KMS-11 (cell line): ENCODE measurements at regions not wholly inside any gene's neighbourhood (a gene's known extent, or its start where the extent isn't known, plus 50 kb on each side); places are given as distances from the start of the nearest gene placed in this dataset.

Experiments used
- H2AFZ ChIP-seq: fragments of 200-600 bp; sonication (generic); 2 replicates; pipeline ENCODE4 v1.6.1; 2016; ENCODE audit warnings: antibody characterized with exemption, mixed run types, low read depth
- H3K27ac ChIP-seq: fragments of 200-600 bp; sonication (generic); 2 replicates; pipeline ENCODE4 v1.6.1; 2016; ENCODE audit warnings: mild to moderate bottlenecking, mixed run types
- H3K27me3 ChIP-seq: fragments of 200-600 bp; sonication (generic); 2 replicates; pipeline ENCODE4 v1.6.1; 2017; ENCODE audit warnings: mild to moderate bottlenecking, low read depth, mixed run types, moderate library complexity; ENCODE audit not compliant: insufficient read depth
- H3K36me3 ChIP-seq: fragments of 200-600 bp; sonication (generic); 2 replicates; pipeline ENCODE4 v1.6.1; 2017; ENCODE audit warnings: mild to moderate bottlenecking, mixed run types; ENCODE audit not compliant: insufficient read depth
- H3K4me1 ChIP-seq: fragments of 200-600 bp; sonication (generic); 2 replicates; pipeline ENCODE4 v1.6.1; 2016; ENCODE audit warnings: mild to moderate bottlenecking, low read depth, mixed run types; ENCODE audit not compliant: poor library complexity, severe bottlenecking
- H3K4me2 ChIP-seq: fragments of 200-600 bp; sonication (generic); 2 replicates; pipeline ENCODE4 v1.7.0; 2016; ENCODE audit warnings: mild to moderate bottlenecking, mixed run types
- H3K4me3 ChIP-seq: fragments of 200-600 bp; sonication (generic); IDR thresholded peaks from 2 replicates; pipeline ENCODE4 v1.6.1; 2017; ENCODE audit warnings: low read depth, low read length, mixed read lengths; ENCODE audit not compliant: insufficient read depth
- H3K79me2 ChIP-seq: fragments of 200-600 bp; sonication (generic); 2 replicates; pipeline ENCODE4 v1.6.1; 2016; ENCODE audit warnings: low read depth, mixed run types; ENCODE audit not compliant: insufficient read depth
- H3K9ac ChIP-seq: fragments of 200-600 bp; sonication (generic); 2 replicates; pipeline ENCODE4 v1.6.1; 2016; ENCODE audit warnings: mild to moderate bottlenecking, mixed run types
- H4K20me1 ChIP-seq: fragments of 200-600 bp; sonication (generic); 2 replicates; pipeline ENCODE4 v1.6.1; 2016; ENCODE audit warnings: mild to moderate bottlenecking, mixed run types; ENCODE audit not compliant: insufficient read depth
- TF ChIP-seq, protein P1 (sequence below): fragments of 200-600 bp; sonication (generic); conservative IDR thresholded peaks from 2 replicates; pipeline ENCODE4 v1.6.1; 2017; ENCODE audit warnings: low read depth, mild to moderate bottlenecking, antibody characterized with exemption, low read length, moderate library complexity, mixed read lengths

- no peaks in the 10 kb centered on the region for H4K20me1 ChIP-seq
These were observed 956.3 kb upstream of the SOX9 start for GRCh38 chr17:71164561-71164960.

GRCh38 chr17:71166311-71166710 is 954.5 kb upstream of the SOX9 start:
- Histone ChIP-seq H3K9ac (no peak overlapping the region), H3K4me3 (no peak overlapping the region), H3K27me3 (no peaks in the 10 kb centered on the region), H3K4me1 (no peaks in the 10 kb centered on the region), H3K4me2 (no peak overlapping the region), H3K79me2 (no peaks in the 10 kb centered on the region), H2AFZ (no peak overlapping the region), H3K36me3 (no peaks in the 10 kb centered on the region), H4K20me1 (no peaks in the 10 kb centered on the region), H3K27ac (no peak overlapping the region)
- TF ChIP-seq, protein P1, sequence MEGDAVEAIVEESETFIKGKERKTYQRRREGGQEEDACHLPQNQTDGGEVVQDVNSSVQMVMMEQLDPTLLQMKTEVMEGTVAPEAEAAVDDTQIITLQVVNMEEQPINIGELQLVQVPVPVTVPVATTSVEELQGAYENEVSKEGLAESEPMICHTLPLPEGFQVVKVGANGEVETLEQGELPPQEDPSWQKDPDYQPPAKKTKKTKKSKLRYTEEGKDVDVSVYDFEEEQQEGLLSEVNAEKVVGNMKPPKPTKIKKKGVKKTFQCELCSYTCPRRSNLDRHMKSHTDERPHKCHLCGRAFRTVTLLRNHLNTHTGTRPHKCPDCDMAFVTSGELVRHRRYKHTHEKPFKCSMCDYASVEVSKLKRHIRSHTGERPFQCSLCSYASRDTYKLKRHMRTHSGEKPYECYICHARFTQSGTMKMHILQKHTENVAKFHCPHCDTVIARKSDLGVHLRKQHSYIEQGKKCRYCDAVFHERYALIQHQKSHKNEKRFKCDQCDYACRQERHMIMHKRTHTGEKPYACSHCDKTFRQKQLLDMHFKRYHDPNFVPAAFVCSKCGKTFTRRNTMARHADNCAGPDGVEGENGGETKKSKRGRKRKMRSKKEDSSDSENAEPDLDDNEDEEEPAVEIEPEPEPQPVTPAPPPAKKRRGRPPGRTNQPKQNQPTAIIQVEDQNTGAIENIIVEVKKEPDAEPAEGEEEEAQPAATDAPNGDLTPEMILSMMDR, result no peak

More at GRCh38 chr17:71164561-71164960, 956.3 kb upstream of the SOX9 start:
- H3K4me3 ChIP-seq, result no peak overlapping the region
- no peaks in the 10 kb centered on the region for H3K36me3 ChIP-seq
- H3K4me1 ChIP-seq, result no peaks in the 10 kb centered on the region
- TF ChIP-seq, protein P1, result no peak
- H3K27me3 ChIP-seq, result no peaks in the 10 kb centered on the region
- no peak overlapping the region for H2AFZ ChIP-seq
- H3K9ac ChIP-seq, result no peak overlapping the region
- no peaks in the 10 kb centered on the region for H3K79me2 ChIP-seq
- no peak overlapping the region for H3K4me2 ChIP-seq
- H3K27ac ChIP-seq, result no peak overlapping the region

DNA sequence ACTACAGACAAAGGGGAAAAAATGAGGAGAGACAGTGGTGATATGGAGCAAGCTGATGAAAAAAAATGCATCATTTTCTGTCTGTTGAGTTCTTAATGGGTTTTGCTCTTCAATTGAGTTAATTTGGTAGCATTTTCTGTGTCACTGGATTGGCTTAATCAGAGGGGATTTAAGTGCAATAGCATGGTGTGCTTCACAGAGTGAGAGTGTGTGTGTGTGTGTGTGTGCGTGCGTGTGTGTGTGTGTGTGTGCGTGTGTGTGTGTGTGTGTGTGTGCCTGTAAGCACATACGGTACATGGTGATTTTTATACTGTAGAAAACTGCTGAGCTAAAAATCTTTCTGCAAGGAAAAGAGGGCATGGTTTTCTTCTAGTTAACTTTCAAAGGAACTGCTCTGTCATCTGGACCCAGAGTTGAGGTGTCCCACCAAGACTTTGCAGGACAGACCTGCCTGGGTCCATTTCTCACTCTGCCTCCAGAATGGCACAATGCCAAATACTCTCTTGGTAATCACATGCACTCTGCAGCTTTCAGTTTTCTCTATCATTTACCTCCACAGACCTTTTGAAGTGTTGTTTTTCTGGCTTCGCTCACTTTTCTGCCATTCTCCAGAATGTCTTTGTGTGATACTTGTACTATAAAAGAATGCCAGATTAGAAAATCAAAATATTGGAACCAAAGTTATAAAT is 952.6 kb upstream of the SOX9 start:
- no peak overlapping the region for H3K4me2 ChIP-seq
- H3K9ac ChIP-seq, result no peak overlapping the region
- H3K79me2 ChIP-seq, result no peaks in the 10 kb centered on the region
- H3K27me3 ChIP-seq, result no peaks in the 10 kb centered on the region
- TF ChIP-seq, protein P1, result no peak
- no peaks in the 10 kb centered on the region for H4K20me1 ChIP-seq
- no peaks in the 10 kb centered on the region for H3K4me1 ChIP-seq
- H3K4me3 ChIP-seq, result no peak overlapping the region
- no peak overlapping the region for H3K27ac ChIP-seq
- no peaks in the 10 kb centered on the region for H3K36me3 ChIP-seq
- H2AFZ ChIP-seq, result no peak overlapping the region

DNA sequence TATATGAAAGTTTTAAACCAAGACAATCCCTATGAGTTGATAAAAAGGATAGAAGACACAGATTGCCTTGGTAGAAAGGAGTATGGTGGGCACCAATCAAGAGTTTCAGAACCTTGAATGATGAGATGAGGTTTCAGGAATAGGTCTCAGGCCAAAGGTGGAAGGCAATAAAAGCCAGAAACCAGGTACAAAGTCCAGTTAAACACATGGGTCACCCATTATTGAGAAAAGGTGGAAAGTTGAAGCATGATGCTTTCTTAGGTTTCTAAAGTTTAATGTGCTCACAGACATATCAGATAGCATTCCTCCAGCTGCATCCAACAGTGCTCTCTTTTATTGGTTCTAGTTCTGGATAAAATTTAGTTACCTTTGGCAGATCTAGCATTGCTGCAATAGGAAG is 950.8 kb upstream of the SOX9 start:
- H4K20me1 ChIP-seq, result no peaks in the 10 kb centered on the region
- H3K4me1 ChIP-seq, result no peaks in the 10 kb centered on the region
- H3K9ac ChIP-seq, result no peak overlapping the region
- TF ChIP-seq, protein P1, result no peak
- H3K4me3 ChIP-seq, result no peak overlapping the region
- no peak overlapping the region for H3K27ac ChIP-seq
- no peaks in the 10 kb centered on the region for H3K79me2 ChIP-seq
- no peaks in the 10 kb centered on the region for H3K27me3 ChIP-seq
- H2AFZ ChIP-seq, result no peak overlapping the region
- no peak overlapping the region for H3K4me2 ChIP-seq
- no peaks in the 10 kb centered on the region for H3K36me3 ChIP-seq
